Jurkat, Clone E6-1 (cell line): ENCODE measurements at regions not wholly inside any gene's neighbourhood (a gene's known extent, or its start where the extent isn't known, plus 50 kb on each side); places are given as distances from the start of the nearest gene placed in this dataset.
"Not testable (repeated sequence)": the region's sequence is repeated elsewhere in the genome, so short reads cannot be mapped to it uniquely, and the experiment has no call there.

Experiments
- DNase-seq: peaks from one replicate; pipeline ENCODE4 v3.0.0-alpha.2; 2011; ENCODE audit warnings: low read depth, low spot score
- H3K4me3 ChIP-seq: 2 replicates; pipeline ENCODE4 v1.5.1; 2011; ENCODE audit warnings: mild to moderate bottlenecking, low read length, control low read depth, moderate library complexity

DNA sequence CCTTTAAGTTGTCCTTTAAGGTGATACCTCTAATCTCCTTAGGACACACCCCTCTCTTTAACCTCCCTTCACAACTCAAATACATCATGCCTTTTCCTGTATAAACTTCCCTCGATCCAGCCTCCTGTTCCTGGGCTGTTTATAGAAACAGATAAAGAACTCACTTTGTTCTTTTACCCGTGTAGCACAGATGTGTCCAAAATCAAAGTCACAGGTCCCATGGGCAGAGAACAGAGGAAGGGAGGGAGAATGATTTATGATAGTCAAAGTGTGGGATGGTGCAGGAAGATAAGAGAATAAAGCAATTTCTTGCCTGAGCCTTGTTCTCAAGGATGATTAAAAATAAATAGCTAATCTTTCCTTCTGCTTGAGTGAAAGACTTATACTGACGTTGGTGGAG is 50.3 kb upstream of the CABCOCO1 start:
- H3K4me3 ChIP-seq: no peak overlapping the region
- DNase-seq: no peak

DNA sequence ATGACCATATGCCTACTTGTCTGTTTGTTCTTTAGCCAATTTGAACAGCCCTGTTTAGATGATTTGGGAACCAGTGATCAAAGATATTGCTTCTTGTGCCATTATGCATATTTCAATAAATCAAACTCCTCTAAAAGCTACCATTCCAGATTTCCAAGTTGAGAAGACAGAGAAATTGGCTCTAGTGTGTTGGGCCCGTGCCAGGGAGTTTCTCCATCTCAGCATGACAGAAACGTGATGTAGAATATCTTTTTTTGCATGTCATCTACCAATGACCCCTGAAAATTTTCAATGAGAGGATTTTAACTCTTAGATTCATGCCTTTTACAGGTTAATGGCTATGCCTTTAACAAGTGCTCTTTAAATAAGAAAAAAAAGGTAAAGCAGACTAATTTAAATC is 50.7 kb upstream of the CABCOCO1 start:
- H3K4me3 ChIP-seq: no peak overlapping the region
- DNase-seq: no peak

GRCh38 chr10:61609701-61610100 is 53.0 kb upstream of the CABCOCO1 start:
- DNase-seq: no peak
- no peak overlapping the region for H3K4me3 ChIP-seq

DNA sequence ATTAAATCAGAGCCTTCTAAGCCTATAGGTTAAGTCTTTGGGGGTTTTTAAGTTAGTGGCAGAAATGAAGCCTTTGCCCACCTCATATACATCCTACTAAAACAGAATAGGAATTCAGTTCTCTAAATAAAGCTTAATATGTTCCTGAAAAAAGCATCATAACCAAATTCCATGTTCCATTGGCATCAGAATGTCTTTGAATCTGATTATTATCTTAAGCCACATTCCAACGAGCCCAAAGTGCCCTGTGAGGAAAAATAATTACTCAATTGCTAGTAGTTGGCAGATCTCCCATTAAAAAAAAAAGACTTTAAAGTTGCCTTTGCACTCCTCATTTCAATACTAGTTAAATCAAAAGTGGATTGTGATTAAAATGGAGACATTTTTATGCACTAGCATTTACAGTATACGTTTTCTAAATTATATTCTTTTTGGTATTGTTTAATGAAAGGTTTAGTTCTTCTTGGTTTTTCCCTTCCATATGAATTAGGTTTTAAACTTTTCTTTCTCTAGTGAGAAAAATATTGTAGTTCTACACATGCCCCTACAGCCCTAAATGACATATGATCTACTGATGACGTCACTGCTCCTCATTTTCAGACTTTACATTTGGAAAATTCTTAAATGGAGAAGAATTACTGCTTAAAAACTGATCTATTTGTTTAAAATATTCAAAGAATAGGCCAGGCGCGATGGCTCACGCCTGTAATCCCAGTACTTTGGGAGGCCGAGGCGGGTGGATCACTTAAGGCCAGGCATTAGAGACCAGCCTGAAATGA is 54.3 kb upstream of the CABCOCO1 start:
- DNase-seq: no peak
- H3K4me3 ChIP-seq: no peak overlapping the region

GRCh38 chr10:61606959-61607907 is 55.5 kb upstream of the CABCOCO1 start:
- peak; percentile 28 for DNase-seq
- H3K4me3 ChIP-seq: no peak overlapping the region

GRCh38 chr10:61605221-61605620 is 57.5 kb upstream of the CABCOCO1 start:
- no peak overlapping the region for H3K4me3 ChIP-seq
- DNase-seq: no peak

DNA sequence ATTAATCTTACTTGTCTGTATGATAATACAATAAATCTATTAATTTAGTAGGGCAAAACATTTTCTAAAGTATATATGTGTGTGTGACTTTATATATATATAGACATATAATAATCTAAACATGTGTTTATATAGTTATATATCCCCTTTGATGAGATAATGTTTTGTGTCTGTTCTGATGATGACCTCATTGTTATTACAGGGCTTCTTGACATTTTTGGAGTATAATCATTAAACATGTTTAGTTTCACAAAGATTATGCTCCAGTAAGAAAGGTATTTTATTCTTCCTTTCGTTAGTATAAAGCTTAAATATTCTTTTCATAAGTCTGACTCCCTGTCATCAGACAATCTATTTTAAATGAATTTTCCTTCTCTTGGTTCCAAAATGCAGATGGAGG is 62.3 kb upstream of the CABCOCO1 start:
- no peak for DNase-seq
- H3K4me3 ChIP-seq: no peak overlapping the region

GRCh38 chr10:61594430-61594829 is 68.3 kb upstream of the CABCOCO1 start:
- no peak overlapping the region for H3K4me3 ChIP-seq

DNA sequence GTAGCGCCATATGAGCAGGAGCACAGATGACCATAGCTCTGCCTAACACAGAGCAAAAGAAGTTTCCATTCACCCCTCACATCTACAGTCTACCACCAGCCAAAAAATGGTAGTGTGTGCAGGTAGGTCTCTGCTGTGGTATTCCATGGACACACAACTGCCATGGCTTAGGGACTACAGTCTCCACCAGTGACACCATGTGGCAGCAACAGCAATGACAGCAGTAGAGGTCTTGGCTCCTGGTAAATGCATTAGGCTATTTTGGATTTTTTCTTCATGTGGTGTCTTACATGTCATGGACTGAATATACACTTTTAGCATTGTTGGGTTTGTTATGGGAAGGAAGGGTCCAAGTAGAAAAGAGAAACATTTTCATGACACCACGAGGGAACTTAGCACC is 70.1 kb upstream of the CABCOCO1 start:
- H3K4me3 ChIP-seq: no peak overlapping the region
- DNase-seq: peak; percentile 30

More at GRCh38 chr10:61594430-61594829, 68.3 kb upstream of the CABCOCO1 start:
- DNase-seq: no peak

DNA sequence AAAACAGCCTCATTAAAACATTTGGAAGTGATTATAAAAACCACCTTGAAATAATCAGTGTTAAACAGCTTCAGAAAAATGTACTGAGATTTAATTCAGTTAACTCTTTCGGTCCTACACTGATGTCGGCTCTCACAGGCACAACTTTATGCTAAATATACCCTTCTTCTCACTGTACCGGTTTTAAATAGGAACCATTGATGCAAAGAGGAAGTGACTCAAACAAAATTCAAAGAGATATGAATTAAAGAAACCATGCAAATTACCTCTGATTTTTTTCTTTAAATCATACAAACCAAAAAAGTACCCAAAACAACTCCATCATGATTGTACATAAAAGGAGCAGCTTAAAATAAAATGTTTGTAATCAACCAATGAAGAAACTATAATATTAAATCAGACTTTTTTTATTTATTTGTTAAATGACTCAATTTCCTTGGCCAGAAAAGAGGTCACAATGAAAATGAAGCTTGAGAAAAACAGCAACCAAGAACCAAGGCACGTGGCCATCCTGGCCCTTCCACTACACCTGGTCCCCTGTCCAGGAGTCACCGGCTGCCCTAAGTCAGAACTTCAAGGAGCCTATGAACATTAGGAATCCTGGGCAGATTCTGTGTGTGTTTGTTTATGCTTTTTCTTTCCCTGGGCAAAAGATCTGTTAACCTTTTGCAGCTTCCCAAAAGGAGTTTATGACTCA is 73.0 kb upstream of the CABCOCO1 start:
- DNase-seq: no peak
- no peak overlapping the region for H3K4me3 ChIP-seq

DNA sequence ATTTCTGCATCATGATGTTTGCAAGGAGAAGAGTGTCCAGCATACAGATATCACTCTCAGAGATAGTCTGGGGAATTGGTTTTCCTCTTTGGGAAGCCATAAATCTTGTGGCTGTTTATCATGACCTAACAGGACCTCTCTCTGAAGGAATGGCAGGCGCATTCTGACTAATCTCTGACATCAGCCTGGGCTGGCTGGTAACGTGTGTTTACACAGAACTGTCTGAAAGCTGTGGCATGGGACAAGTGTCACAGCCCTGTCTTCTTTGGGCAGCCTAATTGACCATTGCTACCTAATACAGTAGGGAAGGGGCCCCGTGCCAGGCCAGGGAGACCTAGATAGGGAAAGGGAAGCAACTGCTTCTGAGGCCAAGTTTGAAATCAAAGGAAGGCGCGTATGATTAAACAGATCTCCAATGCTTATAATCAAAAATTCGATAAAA is 73.9 kb upstream of the CABCOCO1 start:
- no peak for DNase-seq
- H3K4me3 ChIP-seq: no peak overlapping the region

GRCh38 chr10:61586829-61587228 is 75.9 kb upstream of the CABCOCO1 start:
- DNase-seq: no peak
- H3K4me3 ChIP-seq: no peak overlapping the region

DNA sequence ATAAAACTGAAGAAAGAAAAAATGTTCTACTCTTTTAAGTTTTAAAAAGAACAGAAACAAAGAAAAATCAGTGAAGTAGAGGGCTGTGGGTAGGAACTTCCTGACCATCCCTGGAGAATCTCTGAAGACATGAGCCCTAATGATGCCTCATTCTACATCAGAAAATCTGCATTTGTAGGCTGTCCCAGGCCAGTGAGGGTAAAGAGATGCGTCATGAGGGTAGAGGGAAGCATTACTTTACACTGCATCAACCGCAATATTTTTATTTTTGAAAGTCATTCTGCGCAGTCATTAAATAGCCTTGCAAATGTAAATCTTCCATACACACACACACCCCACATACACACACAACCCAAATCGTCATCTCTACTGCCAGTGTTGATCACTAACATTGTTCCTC is 82.1 kb upstream of the CABCOCO1 start:
- H3K4me3 ChIP-seq: no peak overlapping the region
- no peak for DNase-seq

DNA sequence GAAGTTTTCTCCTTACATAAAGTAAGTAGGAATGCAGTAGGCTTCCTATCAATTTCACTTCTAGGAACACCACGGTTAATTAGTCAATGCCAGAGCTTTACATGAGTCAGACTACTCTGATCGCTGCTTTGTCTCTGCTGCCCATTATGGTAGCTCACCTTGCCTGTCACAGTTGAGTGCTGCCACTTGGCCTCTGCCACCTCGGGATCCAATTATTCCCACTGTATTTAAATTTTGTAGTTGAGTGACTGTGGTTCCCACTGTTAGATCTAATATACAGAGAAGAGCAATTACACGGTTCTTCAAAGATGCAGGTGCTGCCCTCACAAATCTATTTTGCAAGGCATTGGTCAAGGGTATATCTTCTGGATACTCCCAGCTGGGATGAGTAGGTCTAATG is 92.5 kb upstream of the CABCOCO1 start:
- DNase-seq, H3K4me3 ChIP-seq: not testable (repeated sequence)

DNA sequence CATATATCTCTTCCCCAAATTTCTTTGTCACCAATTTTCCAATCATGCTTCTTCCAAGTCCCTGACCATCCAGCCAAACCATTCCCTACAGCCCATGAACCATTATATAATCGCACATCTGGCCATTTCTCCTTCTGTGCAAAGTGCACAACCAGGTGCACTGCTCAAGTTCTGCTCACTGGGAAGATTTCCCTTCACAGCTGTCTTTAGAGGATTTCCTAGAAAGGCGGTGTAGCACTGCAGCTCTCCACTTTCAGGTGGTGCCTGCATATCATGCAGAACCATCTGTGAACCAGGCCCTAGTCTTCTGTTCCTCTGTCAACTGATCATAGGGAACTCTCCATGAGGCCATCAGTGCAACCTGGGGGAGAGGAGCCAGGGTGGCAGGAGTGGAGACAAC is 95.0 kb upstream of the CABCOCO1 start:
- no peak overlapping the region for H3K4me3 ChIP-seq
- DNase-seq: no peak

DNA sequence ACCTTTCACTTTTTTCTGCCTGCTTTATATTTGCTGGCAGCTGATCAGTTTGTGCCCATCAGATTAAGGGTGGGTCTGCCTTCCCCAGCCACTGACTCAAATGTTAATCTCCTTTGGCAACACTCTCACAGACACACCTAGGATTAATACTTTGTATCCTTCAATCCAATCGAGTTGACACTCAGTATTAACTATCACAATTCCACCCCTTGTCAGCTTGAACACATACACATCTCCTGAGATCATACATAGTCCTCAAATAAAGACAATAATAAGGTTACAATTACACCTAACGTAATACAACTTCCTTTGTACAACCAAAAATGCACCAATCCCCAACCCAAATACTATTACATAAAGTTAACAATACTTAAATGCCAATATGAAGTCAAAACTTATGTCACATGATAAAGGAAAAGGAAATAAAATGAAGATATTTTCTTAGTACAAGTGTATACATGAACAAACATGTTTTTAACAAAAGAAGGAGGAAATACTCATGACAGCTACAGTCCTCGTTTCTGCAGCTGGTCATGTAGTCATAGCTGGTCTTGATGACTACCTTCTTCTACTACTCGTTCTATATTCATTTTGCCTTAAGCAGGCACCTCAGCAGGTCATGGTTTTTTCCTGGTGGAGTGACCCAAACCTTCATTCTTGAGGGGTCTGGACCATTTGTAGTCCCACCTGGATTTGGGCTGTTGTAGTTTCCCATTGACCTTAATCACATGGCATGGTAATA is 96.7 kb upstream of the CABCOCO1 start:
- DNase-seq: no peak
- H3K4me3 ChIP-seq: no peak overlapping the region

DNA sequence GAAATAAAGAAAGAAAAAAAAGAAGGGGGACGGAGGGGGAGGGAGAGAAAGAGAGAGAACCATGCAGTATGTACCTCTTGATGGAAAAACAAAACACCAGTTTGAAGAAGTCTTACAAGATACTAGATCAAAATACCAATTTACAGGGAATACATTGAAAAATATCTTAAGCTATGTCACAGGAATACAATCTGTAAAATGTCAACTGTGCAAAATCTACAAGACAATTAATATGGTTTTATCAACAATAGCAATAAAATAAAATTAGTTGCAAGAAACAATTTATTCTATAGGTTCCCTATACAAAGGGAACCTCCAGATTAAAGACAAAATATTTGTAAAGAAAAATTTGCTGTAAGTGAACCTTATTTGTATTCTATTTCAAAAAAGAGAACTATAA is 98.3 kb upstream of the CABCOCO1 start:
- DNase-seq: no peak
- H3K4me3 ChIP-seq: no peak overlapping the region

DNA sequence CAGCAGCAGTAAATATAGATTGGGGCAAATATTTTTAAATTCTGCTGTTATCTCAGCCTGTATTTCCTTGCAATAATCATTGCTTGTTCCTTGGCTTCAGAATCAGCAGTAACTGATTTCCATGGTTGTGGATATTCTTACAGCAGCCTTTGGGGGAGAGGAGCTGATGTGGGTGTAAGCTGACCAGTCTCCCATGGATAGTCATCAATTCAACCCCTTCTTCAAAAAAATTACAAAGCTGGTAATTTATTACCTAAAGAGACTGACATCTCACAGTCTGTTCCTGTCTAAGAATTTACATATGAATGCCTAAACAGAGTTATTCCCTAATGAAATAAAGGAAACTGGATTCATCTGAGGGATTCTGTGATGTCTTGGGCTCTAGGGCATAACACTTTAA is 103.1 kb upstream of the CABCOCO1 start:
- no peak overlapping the region for H3K4me3 ChIP-seq
- no peak for DNase-seq

GRCh38 chr10:61558188-61558587 is 104.5 kb upstream of the CABCOCO1 start:
- H3K4me3 ChIP-seq: no peak overlapping the region

More at GRCh38 chr10:61558188-61558587, 104.5 kb upstream of the CABCOCO1 start:
- no peak for DNase-seq
